Adrenal gland (tissue), 9 donors: ENCODE measurements at regions not wholly inside any gene's neighbourhood (a gene's known extent, or its start where the extent isn't known, plus 50 kb on each side); places are given as distances from the start of the nearest gene placed in this dataset.

Experiments used
- DNase-seq, 7 donors: peaks; one replicate each; pipeline ENCODE4 v3.0.0-alpha.2; 2019 to 2020
- H3K27ac ChIP-seq, 5 donors: fragments of 200-600 bp; sonication (generic) in 4 of 5; 1 replicate in 3 of 5; 2 replicates in 2 of 5; pipeline versions ENCODE4 v1.5.1 to v1.8.0; 2016 to 2020; ENCODE audit warnings: mild to moderate bottlenecking in 1 of 5
- H3K27me3 ChIP-seq: fragments of 200-600 bp; 2 replicates; pipeline ENCODE4 v1.8.0; 2021
- H3K36me3 ChIP-seq, 2 donors: fragments of 200-600 bp; replicated peaks in 1 of 2; 1 replicate in 1 of 2; 2 replicates in 1 of 2; pipeline versions ENCODE4 v1.5.1 to v1.8.0; 2018 to 2022
- H3K4me1 ChIP-seq, 2 donors: fragments of 200-600 bp; replicated peaks in 1 of 2; 1 replicate in 1 of 2; 2 replicates in 1 of 2; pipeline versions ENCODE4 v1.5.1 to v1.8.0; 2018 to 2021
- H3K4me3 ChIP-seq, 4 donors: fragments of 200-600 bp; sonication (generic) in 3 of 4; one replicate each; pipeline ENCODE4 v1.5.1; 2016 to 2018
- H3K9me3 ChIP-seq, 3 donors: fragments of 200-600 bp; sonication (generic) in 1 of 3; replicated peaks in 1 of 3; 1 replicate in 2 of 3; 2 replicates in 1 of 3; pipeline versions ENCODE4 v1.5.1 to v1.8.0; 2016 to 2021
- CTCF ChIP-seq, 6 experiments: fragments of 450-650 bp in 4 of 6; fragments of 200-600 bp in 2 of 6; sonication (generic) in 1 of 6; IDR thresholded peaks; 1 replicate in 5 of 6; 2 replicates in 1 of 6; pipeline versions ENCODE4 v1.5.1 to v1.8.0; 2016 to 2021; ENCODE audit warnings: antibody characterized with exemption in 6 of 6, mild to moderate bottlenecking in 2 of 6, moderate library complexity in 1 of 6
- POLR2A ChIP-seq, 2 donors: fragments of 450-650 bp; IDR thresholded peaks; one replicate each; pipeline ENCODE4 v1.6.1; 2017; ENCODE audit warnings: antibody characterized with exemption in 2 of 2, mild to moderate bottlenecking in 2 of 2, moderate library complexity in 1 of 2
- WGBS, 4 donors: extraction: QIAGEN DNeasy Blood & Tissue Kit in 2 of 4; methylation state at CpG; one replicate each; pipeline versions ENCODE4 v1.1.5 to v1.1.7; 2013 to 2017; 5-methylcytosine and 5-hydroxymethylcytosine counted together
- intact Hi-C, 2 donors: fragments of 100-400 bp; cut with DNase I; formaldehyde crosslinking; loops; one replicate each; pipeline versions ENCODE4 v1.14.1 to v1.15.0; 2022 to 2023
- donor health status: healthy with polysubstance abuse.
- donor health status: Bipolar disorder and iron deficiency.
- donor health status: DM: yes; HTN: yes; CAD: no.
- donor health status: DM: no; HTN: no; CAD: no.
- donor health status: DM: no; HTN: no; CAD: no.

GRCh38 chr2:212646698-212647366, 108.2 kb upstream of the ERBB4 start:
- Histone ChIP-seq H3K4me1 (no peaks in the 10 kb centered on the region), H3K27ac (no peak overlapping the region), H3K9me3 (no peaks in the 10 kb centered on the region), H3K27me3 (no peaks in the 10 kb centered on the region), H3K4me3 (no peak overlapping the region), H3K36me3 (no peaks in the 10 kb centered on the region)
- TF ChIP-seq CTCF (IDR thresholded peaks at IDR 0.05) (no peak), POLR2A (IDR thresholded peaks at IDR 0.05) (no peak)
- 40 to 51% (median 44%) methylated on average over 3 of the region's 3 CpGs for WGBS, 4 donors
- peak in 4 of 7 donors; percentile 20 to 26 (median 25) for DNase-seq
- intact Hi-C loops: no loop called here

GRCh38 chr2:212644195-212644837, 105.7 kb upstream of the ERBB4 start:
- Histone ChIP-seq H3K27me3 (no peaks in the 10 kb centered on the region), H3K4me3 (no peak overlapping the region), H3K9me3 (no peaks in the 10 kb centered on the region), H3K4me1 (no peaks in the 10 kb centered on the region), H3K27ac (no peak overlapping the region), H3K36me3 (no peaks in the 10 kb centered on the region)
- WGBS, 4 donors: 67 to 88% (median 69%) methylated on average over 1 to 3 of the region's 3 CpGs
- TF ChIP-seq CTCF (IDR thresholded peaks at IDR 0.05) (no peak), POLR2A (IDR thresholded peaks at IDR 0.05) (no peak)
- DNase-seq: no peak
- intact Hi-C loops: no loop called here

GRCh38 chr2:212640428-212640827, 101.8 kb upstream of the ERBB4 start:
- no peak for TF ChIP-seq CTCF (IDR thresholded peaks at IDR 0.05)
- 73 to 96% (median 80%) methylated on average over 1 of the region's 1 CpG for WGBS, 4 donors
- H3K4me3 ChIP-seq: no peak overlapping the region
- no peaks in the 10 kb centered on the region for H3K27me3 ChIP-seq
- H3K4me1 ChIP-seq: no peaks in the 10 kb centered on the region
- no peak overlapping the region for H3K27ac ChIP-seq
- H3K36me3 ChIP-seq: no peaks in the 10 kb centered on the region
- intact Hi-C loops: no loop called here
- DNase-seq: no peak
- no peaks in the 10 kb centered on the region for H3K9me3 ChIP-seq

- Histone ChIP-seq H3K27ac (no peak overlapping the region), H3K4me1 (no peaks in the 10 kb centered on the region), H3K36me3 (no peaks in the 10 kb centered on the region), H3K4me3 (no peak overlapping the region), H3K27me3 (no peaks in the 10 kb centered on the region), H3K9me3 (no peaks in the 10 kb centered on the region)
- no peak for TF ChIP-seq CTCF (IDR thresholded peaks at IDR 0.05)
- no peak for TF ChIP-seq POLR2A (IDR thresholded peaks at IDR 0.05)
- intact Hi-C loops: no loop called here
- DNase-seq: no peak
- 59 to 75% (median 71%) methylated on average over 2 of the region's 2 CpGs for WGBS, 4 donors
Observed at GRCh38 chr2:212638694-212639093, 100.1 kb upstream of the ERBB4 start.
